ENCODE measurements at regions not wholly inside any gene's neighbourhood (a gene's known extent, or its start where the extent isn't known, plus 50 kb on each side); places are given as distances from the start of the nearest gene placed in this dataset.

- TF ChIP-seq, protein P1, sequence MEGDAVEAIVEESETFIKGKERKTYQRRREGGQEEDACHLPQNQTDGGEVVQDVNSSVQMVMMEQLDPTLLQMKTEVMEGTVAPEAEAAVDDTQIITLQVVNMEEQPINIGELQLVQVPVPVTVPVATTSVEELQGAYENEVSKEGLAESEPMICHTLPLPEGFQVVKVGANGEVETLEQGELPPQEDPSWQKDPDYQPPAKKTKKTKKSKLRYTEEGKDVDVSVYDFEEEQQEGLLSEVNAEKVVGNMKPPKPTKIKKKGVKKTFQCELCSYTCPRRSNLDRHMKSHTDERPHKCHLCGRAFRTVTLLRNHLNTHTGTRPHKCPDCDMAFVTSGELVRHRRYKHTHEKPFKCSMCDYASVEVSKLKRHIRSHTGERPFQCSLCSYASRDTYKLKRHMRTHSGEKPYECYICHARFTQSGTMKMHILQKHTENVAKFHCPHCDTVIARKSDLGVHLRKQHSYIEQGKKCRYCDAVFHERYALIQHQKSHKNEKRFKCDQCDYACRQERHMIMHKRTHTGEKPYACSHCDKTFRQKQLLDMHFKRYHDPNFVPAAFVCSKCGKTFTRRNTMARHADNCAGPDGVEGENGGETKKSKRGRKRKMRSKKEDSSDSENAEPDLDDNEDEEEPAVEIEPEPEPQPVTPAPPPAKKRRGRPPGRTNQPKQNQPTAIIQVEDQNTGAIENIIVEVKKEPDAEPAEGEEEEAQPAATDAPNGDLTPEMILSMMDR (IDR thresholded peaks at IDR 0.05) = no peak
- no peak for TF ChIP-seq POLR2A (IDR thresholded peaks at IDR 0.05)
These were observed 266.0 kb upstream of the ARRDC4 start for GRCh38 chr15:97694456-97694855.
